ENCODE measurements at regions not wholly inside any gene's neighbourhood (a gene's known extent, or its start where the extent isn't known, plus 50 kb on each side); places are given as distances from the start of the nearest gene placed in this dataset.
"Not testable (repeated sequence)": the region's sequence is repeated elsewhere in the genome, so short reads cannot be mapped to it uniquely, and the experiment has no call there.

DNA sequence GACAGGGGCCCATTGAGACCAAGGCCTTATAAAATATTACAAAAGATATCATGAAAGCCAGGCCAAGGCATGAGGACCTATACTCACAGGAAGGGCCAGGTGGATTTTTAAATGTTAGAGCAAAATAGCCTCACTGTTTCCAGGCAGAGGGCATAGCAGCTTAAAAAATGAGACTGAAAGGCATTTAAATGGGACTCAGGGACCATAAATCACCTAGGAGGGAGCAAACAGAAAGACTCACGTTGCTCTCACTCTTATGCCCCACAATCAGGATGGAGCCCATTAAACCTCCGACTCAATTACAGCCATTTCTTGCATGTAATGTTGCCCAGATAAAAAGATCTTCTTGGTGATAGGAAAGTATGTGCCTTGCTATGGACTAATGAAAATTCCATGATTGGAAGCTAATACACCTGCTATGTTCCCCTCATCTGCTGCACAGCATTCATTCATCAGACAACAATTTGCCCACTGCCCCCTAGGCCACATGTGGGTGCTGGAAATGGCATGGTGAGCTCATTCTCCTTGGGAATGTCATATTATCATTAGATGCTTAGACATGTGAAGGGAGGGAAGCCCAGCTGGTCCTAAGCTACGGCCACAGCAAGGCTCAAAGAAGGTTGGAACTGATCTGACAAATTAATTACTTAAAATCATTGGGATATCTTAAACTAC is 128.6 kb upstream of the GRIA1 start:
- Mint-ChIP-seq H3K27me3 (no peaks in the 10 kb centered on the region), H3K4me1 (peaks cover 22% of the 10 kb centered on the region), H3K36me3 (no peaks in the 10 kb centered on the region), H3K27ac (no peak overlapping the region), H3K9me3 (peaks cover 8% of the 10 kb centered on the region), H3K4me3 (no peak overlapping the region)

- Mint-ChIP-seq H3K4me3 (no peak overlapping the region), H3K4me1 (peaks cover 2% of the 10 kb centered on the region), H3K27ac (no peak overlapping the region)
Observed at GRCh38 chr5:153365547-153365946, 124.9 kb upstream of the GRIA1 start.

GRCh38 chr5:153367466-153367865 is 123.0 kb upstream of the GRIA1 start:
- H3K4me1 Mint-ChIP-seq: no peaks in the 10 kb centered on the region
- no peak overlapping the region for H3K4me3 Mint-ChIP-seq
- no peaks in the 10 kb centered on the region for H3K9me3 Mint-ChIP-seq
- no peak overlapping the region for H3K27ac Mint-ChIP-seq
- no peaks in the 10 kb centered on the region for H3K36me3 Mint-ChIP-seq
- H3K27me3 Mint-ChIP-seq: no peaks in the 10 kb centered on the region

More at GRCh38 chr5:153365547-153365946, 124.9 kb upstream of the GRIA1 start:
- H3K9me3 Mint-ChIP-seq: no peaks in the 10 kb centered on the region
- no peaks in the 10 kb centered on the region for H3K36me3 Mint-ChIP-seq
- H3K27me3 Mint-ChIP-seq: no peaks in the 10 kb centered on the region

DNA sequence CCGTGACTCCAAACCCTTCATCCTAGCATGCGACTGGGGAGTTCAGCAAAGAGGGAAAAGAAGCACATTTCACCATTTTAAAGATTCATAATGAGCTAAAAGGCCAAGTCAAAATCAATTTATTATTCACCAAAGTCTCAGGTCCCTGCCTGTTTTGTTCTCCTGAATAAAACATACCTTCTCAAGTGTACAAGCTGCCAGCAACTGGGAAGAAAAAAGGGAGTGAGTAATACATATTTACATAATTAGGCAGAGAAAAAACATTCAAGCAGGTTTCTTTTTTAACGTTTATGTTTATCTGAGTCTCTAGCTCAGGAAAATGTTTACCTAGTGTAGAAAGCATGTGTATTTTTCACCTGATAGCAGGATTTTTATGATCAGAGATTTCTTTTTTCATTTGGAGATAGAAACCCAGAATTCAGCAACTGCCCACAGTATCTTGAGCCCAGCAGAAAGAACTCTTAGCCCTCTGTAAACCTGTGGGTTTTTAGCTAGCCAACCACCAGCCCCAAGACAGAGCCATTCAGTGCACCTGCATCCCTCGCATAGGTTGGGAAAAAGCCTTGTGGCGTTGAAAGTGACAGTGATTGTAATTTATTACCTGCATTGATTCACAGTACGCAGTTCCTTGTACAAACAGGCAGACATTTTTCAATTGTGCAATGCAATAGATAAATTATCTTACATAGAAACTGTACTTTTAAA is 117.9 kb upstream of the GRIA1 start:
- Mint-ChIP-seq H3K27me3 (no peaks in the 10 kb centered on the region), H3K4me1 (no peaks in the 10 kb centered on the region), H3K36me3 (no peaks in the 10 kb centered on the region), H3K4me3 (no peak overlapping the region), H3K9me3 (peaks cover 5% of the 10 kb centered on the region), H3K27ac (no peak overlapping the region)

GRCh38 chr5:153373130-153373498 is 117.4 kb upstream of the GRIA1 start:
- no peaks in the 10 kb centered on the region for H3K27me3 Mint-ChIP-seq
- H3K9me3 Mint-ChIP-seq: peaks cover 5% of the 10 kb centered on the region
- H3K4me3 Mint-ChIP-seq: no peak overlapping the region
- no peak overlapping the region for H3K27ac Mint-ChIP-seq
- no peaks in the 10 kb centered on the region for H3K4me1 Mint-ChIP-seq
- no peaks in the 10 kb centered on the region for H3K36me3 Mint-ChIP-seq

DNA sequence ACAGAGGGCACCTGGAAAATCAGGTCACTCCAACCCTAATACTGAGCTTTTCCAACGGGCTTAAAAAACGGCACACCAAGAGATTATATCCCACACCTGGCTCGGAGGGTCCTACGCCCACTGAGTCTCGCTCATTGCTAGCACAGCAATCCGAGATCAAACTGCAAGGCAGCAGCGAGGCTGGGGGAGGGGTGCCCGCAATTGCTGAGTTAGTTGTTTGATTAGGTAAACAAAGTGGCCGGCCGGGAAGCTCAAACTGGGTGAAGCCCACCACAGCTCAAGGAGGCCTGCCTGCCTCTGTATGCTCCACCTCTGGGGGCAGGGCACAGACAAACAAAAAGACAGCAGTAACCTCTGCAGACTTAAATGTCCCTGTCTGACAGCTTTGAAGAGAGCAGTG is 108.8 kb upstream of the GRIA1 start:
- H3K27me3 Mint-ChIP-seq, H3K27ac Mint-ChIP-seq, H3K9me3 Mint-ChIP-seq, H3K4me1 Mint-ChIP-seq, H3K36me3 Mint-ChIP-seq, H3K4me3 Mint-ChIP-seq: not testable (repeated sequence)

GRCh38 chr5:153390569-153390968 is 99.9 kb upstream of the GRIA1 start:
- peaks cover 1% of the 10 kb centered on the region for H3K27me3 Mint-ChIP-seq
- peaks cover 9% of the 10 kb centered on the region for H3K9me3 Mint-ChIP-seq
- no peak overlapping the region for H3K27ac Mint-ChIP-seq
- no peak overlapping the region for H3K4me3 Mint-ChIP-seq
- H3K36me3 Mint-ChIP-seq: no peaks in the 10 kb centered on the region
- H3K4me1 Mint-ChIP-seq: no peaks in the 10 kb centered on the region

GRCh38 chr5:153399595-153399994 is 90.9 kb upstream of the GRIA1 start:
- H3K27ac Mint-ChIP-seq: no peak overlapping the region
- no peaks in the 10 kb centered on the region for H3K36me3 Mint-ChIP-seq

GRCh38 chr5:153400931-153401330 is 89.5 kb upstream of the GRIA1 start:
- Mint-ChIP-seq H3K27ac (no peak overlapping the region), H3K4me3 (no peak overlapping the region), H3K4me1 (no peaks in the 10 kb centered on the region), H3K27me3 (peaks cover 3% of the 10 kb centered on the region), H3K36me3 (no peaks in the 10 kb centered on the region), H3K9me3 (no peaks in the 10 kb centered on the region)

More at GRCh38 chr5:153399595-153399994, 90.9 kb upstream of the GRIA1 start:
- peaks cover 5% of the 10 kb centered on the region for H3K9me3 Mint-ChIP-seq
- no peak overlapping the region for H3K4me3 Mint-ChIP-seq
- H3K27me3 Mint-ChIP-seq: peaks cover 7% of the 10 kb centered on the region
- no peaks in the 10 kb centered on the region for H3K4me1 Mint-ChIP-seq

GRCh38 chr5:153402550-153402949 is 87.9 kb upstream of the GRIA1 start:
- Mint-ChIP-seq H3K27ac (no peak overlapping the region), H3K4me3 (no peak overlapping the region)

DNA sequence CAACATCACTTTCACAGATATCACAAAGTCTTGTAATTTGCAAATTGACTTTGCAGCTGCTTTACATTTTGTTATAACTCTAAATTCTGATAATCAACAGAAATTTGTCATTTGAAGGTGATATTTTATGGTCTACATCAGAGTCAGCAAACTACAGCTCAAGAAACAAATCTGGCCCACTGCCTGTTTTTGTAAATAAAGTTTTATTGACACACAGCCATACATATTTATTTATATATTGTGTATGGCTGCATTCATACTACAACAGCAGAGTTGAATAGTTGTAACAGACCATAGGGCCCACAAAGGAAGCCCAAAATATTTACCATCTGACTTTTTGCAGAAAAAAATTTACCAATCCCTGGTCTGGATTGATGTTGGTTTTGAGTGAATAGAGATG is 87.0 kb upstream of the GRIA1 start:
- no peaks in the 10 kb centered on the region for H3K36me3 Mint-ChIP-seq
- no peak overlapping the region for H3K4me3 Mint-ChIP-seq
- no peaks in the 10 kb centered on the region for H3K4me1 Mint-ChIP-seq
- H3K27ac Mint-ChIP-seq: no peak overlapping the region
- peaks cover 3% of the 10 kb centered on the region for H3K27me3 Mint-ChIP-seq
- H3K9me3 Mint-ChIP-seq: no peaks in the 10 kb centered on the region

More at GRCh38 chr5:153402550-153402949, 87.9 kb upstream of the GRIA1 start:
- no peaks in the 10 kb centered on the region for H3K9me3 Mint-ChIP-seq
- no peaks in the 10 kb centered on the region for H3K36me3 Mint-ChIP-seq
- H3K4me1 Mint-ChIP-seq: no peaks in the 10 kb centered on the region
- H3K27me3 Mint-ChIP-seq: peaks cover 3% of the 10 kb centered on the region

DNA sequence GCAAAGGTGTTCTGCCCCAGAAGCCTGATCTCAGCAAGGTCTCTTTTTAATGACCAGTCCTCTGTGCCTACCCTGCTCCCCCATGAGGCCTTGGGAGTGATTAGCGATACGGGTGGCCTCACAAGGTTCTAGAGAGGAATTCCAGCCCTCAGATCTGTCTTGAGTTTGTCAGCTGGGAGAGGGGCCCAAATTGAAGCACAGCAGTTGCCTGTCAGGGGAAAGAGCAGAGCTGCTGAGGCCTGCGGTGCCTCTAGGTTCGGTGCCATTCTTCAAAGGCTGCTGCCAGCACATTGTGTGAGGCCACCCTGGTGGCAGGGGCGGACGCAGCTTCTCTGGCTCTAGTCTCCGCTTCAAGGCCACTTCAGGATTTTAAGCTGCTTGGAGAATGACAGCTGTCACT is 85.7 kb upstream of the GRIA1 start:
- Mint-ChIP-seq H3K36me3 (no peaks in the 10 kb centered on the region), H3K27ac (no peak overlapping the region), H3K27me3 (no peaks in the 10 kb centered on the region), H3K4me3 (no peak overlapping the region), H3K9me3 (no peaks in the 10 kb centered on the region), H3K4me1 (no peaks in the 10 kb centered on the region)

DNA sequence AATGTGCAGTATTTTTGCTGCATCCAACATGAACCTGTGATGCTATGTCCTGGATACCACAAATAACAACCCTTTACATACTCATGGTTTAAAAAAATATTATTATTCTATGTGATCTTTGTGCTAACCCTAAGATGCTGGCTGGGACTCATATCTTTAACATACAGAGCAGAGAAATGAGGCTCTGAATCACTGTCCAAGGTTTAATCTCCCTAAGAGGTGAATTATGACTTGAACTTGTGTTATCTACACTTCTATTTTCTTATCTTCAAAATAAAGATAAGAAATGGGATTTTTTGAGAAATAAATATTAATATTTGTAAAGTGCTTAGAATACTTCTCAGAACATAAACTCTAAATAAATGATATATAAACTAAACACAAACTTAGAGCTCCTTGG is 68.8 kb upstream of the GRIA1 start:
- Mint-ChIP-seq H3K27me3 (peaks cover 2% of the 10 kb centered on the region), H3K4me3 (no peak overlapping the region), H3K36me3 (no peaks in the 10 kb centered on the region), H3K4me1 (no peaks in the 10 kb centered on the region), H3K27ac (no peak overlapping the region), H3K9me3 (peaks cover 5% of the 10 kb centered on the region)

GRCh38 chr5:153425914-153426313 is 64.6 kb upstream of the GRIA1 start:
- Mint-ChIP-seq H3K27me3 (peaks cover 2% of the 10 kb centered on the region), H3K27ac (no peak overlapping the region), H3K4me1 (no peaks in the 10 kb centered on the region), H3K4me3 (no peak overlapping the region), H3K36me3 (no peaks in the 10 kb centered on the region), H3K9me3 (peaks cover 11% of the 10 kb centered on the region)

- H3K27ac Mint-ChIP-seq: no peak overlapping the region
- H3K4me3 Mint-ChIP-seq: no peak overlapping the region
- H3K27me3 Mint-ChIP-seq: peaks cover 3% of the 10 kb centered on the region
- H3K36me3 Mint-ChIP-seq: no peaks in the 10 kb centered on the region
- H3K9me3 Mint-ChIP-seq: peaks cover 7% of the 10 kb centered on the region
- H3K4me1 Mint-ChIP-seq: no peaks in the 10 kb centered on the region
Observed at GRCh38 chr5:153429761-153430380, 60.6 kb upstream of the GRIA1 start.

DNA sequence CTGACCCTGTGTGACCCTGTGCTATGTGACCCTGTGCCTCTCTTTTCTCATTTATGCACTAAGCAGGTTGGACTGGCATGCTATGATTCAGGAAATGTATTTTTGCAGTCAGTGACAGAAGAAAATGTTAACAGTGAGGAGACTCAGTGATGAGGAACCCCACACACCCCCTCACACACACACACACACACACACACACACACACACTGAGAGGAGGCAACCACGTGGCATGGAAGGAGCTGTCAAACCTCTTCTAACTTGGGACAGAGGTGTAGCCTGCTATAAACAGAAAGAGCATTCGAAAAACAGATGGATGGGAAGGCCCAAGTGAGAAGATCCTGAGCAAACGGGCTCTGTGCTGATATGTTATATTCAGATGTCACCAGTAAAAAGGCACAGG is 57.9 kb upstream of the GRIA1 start:
- H3K4me1 Mint-ChIP-seq: no peaks in the 10 kb centered on the region
- no peak overlapping the region for H3K4me3 Mint-ChIP-seq
- no peaks in the 10 kb centered on the region for H3K9me3 Mint-ChIP-seq
- H3K27me3 Mint-ChIP-seq: peaks cover 3% of the 10 kb centered on the region
- no peak overlapping the region for H3K27ac Mint-ChIP-seq
- no peaks in the 10 kb centered on the region for H3K36me3 Mint-ChIP-seq
